ENCODE measurements at regions not wholly inside any gene's neighbourhood (a gene's known extent, or its start where the extent isn't known, plus 50 kb on each side); places are given as distances from the start of the nearest gene placed in this dataset.

DNA sequence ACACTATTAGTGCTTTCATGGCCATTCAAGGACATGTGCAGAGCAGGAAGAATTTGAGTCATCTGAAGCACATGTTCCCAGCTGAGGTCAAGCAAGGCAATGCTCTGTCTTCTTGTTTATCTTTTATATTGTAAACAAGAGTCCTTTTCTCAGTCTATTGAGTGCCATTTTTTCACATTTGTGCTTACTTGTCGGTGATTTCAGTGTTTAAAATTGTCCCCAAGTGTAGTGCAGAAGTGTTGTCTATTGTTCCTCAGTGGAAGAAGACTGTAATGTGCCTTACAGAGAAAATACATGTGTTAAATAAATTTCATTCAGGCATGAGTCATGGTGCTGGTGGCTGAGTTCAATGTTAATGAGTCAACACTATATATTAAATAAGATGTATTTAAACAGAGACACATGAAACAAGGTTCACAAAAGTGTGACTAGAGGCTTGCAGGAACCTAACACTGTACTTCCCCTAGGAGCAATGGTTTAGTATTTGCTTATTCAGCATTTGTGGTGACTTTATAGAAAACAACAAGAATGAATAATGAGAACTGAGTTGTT lies 391.1 kb downstream of the LRIG3 start:
- DNase-seq (ENCODE audit: low read depth in 2 of 2), result peak; percentile 69 to 70

DNA sequence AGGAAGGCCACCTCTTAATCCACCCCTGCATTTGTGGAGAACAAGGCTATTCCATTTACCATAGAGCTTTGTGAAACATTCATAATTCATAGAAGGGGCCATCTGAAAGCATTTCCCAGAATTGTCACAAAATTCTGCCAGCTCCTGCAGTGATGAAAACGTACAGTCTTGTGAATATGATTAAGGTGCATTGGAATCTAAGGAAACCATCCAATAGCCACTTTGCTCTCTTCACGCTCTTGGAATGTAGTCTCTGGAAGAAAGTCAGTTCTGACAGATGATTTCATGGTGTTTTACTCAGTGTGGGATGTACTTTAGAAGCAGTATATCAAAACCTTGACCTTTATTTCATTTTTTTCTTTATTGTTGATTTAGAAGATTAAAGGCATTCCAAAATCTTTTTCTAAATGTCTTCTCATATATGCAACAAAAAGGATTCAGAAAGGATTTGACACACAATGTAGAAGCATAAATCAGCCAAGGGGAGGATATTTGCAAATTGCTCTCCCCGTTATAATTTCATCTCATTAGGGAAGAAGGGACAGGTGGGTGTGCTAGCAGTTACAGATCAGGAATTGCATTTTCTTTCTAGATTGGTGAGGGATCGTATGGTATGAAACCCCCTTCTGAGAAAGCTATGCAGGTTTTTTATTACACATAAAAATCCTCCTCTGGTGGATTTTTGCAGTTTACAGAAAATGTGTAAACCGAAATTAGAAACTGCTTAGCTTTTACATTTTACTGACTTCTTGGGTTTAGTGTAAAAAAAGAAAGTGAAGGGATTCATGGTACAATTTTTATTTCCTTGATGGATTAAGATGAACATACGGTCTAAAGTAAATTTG lies 390.2 kb downstream of the LRIG3 start:
- DNase-seq (ENCODE audit: low read depth in 2 of 2), result peak; percentile 96

DNA sequence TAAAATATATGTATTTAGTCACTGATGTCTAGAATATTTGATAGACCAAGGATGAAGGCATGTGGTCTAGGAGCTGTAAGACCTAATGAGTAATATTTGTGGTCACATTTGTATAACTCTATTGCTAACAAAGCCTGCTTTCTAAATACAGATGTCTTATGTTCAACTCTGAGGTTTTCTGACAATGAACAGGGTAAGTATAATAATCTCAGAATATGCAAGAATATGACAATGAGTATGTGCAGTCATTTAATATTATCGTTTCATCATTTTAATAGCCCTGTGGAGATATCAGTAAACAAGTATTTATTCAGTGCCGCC lies 389.6 kb downstream of the LRIG3 start:
- DNase-seq (ENCODE audit: low read depth in 2 of 2), result peak; percentile 78 to 79

DNA sequence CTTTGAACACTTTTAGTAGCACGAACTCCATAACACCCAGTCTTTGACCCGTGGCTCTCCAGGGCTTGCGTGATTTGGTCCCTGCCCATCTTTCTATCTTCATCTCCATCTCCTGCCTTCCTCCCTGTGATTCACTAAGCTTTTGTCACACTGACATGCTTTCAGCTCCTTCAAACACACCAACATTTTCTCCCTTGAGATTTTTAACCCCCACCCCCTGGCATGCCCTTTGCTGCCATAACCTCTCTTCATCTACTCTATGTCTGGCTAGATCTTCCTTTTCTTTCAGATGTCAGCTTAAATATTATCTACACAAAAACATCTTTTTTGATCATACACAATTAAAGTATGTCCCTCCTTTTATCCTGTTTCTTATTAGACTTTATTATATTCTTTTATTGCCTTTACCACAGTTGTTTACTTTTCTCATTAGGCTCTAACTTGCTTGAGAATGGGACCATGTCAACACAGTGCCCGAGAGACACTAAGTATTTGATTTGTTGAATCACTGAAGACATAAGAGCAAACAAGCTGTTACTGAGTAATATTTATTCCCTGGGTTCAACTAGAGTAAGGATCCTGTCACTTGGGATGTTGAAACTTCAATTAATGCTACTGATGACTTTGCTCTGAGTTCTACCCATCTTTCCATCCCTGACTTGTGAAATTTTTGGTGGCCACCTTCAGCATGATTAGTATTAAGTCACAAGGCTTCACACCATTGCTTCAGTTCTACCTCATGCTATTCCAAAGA lies 387.3 kb downstream of the LRIG3 start:
- no peak for DNase-seq (ENCODE audit: low read depth in 2 of 2)

DNA sequence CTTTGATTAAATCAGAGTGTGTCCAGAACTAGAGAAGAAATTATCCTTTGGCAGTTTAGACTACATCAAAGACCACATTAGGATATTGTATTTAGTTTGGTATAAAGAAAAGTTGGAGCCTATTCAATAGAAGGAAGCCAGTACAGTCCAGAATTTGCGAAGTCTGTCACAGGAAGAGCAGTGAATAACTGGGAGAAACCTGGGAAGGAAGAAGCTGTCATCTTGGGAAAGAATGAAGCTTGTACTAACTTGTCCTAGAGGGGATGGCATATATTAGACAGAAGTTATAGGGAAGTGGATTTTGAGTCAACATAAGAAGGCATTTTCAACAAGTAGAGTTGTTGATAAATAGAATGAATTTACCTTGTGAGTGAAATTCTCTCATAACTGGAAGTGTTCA lies 386.7 kb downstream of the LRIG3 start:
- DNase-seq (ENCODE audit: low read depth in 2 of 2), result no peak

DNA sequence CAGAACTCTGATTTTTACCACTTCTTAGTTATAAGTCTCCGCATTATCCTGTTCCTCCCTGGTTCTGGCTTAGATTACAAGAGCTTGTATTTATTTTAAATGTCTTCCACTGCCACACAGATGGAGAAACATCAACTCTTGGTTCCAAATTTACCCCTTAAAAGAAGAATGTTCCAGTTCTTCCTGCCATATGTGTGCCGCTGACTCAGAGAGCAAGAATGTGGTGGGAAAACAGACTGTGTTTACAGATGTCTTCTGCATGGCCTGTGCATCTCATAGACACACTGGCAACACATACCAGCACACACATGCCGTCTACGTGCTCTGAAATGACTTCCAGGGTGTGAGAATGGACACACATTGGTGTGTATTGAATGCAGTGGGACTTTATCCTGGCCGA lies 383.0 kb downstream of the LRIG3 start:
- DNase-seq (ENCODE audit: low read depth in 2 of 2), result peak; percentile 85 to 87

DNA sequence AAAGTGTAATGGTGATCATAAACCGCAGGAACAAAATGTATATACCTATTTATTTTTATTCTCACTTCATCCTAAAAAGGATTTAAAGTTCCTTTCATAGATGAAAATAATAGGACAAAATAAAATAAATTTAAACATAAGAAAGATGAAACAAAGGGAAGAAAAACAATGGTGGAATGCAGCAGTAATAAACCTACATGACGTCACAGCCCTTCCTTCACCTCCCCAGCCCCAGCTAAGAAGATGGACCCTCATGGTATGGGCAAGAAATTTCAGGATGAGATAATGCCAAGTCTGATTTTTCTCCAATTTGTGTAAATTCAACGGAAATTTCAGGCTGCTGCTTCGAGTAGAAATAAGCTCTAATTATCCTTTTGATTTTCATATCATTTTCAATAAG lies 381.0 kb downstream of the LRIG3 start:
- no peak for DNase-seq (ENCODE audit: low read depth in 2 of 2)

DNA sequence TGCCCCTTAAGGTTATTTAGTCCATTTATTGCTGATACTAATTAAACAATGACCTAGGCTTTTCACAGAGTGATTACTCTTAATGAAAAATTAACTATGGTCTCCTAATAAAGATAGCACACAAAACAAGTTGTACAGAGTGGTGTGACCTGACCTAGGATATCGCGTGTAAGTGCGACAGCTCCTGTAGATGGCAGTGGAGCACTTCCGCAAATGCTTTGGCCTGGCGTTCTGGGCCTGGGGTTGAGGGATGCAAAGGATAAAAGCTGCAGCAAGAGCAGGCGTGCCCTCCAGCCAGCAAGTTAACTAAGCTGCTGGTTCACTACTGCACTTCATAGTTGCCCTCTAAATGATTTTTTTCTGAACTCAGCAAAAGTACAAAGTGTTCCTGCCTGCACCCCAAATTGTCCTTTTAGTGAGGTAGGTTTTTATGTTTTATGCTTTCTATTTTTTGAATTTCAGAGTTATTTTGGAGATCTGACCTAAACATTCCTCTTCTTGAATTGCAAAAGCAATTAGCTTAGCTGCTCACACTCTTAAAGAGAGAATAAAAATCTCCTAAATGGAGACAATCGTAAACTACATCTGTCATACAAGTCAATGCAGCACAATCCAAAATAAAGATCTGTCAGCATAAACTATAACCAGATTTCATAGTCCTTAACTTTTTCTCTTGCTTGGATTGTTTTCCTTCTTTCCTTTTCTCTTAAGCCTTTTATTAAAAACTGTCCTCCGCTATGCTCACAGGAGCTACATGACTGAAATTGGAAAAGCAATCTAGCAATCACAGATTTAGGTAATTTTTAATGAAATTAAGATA lies 379.6 kb downstream of the LRIG3 start:
- peak; percentile 76 to 78 for DNase-seq (ENCODE audit: low read depth in 2 of 2)

DNA sequence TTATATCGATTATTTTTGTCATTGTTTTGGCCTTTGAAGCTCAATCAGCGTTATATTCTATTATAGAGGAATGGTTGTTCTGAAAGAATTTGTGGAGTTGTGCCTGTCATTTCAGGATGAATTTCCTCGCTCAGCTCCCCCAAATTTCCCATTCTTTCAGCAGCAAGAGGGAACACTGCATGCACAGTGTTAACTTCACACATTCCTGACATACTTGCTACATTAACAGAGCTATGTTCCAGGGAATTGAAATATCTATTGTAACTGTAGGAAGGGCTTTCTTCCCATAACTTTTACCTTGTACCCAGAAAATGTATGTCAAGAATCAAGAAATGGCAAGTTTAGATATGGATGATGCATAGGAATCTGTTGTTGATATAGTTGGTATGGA lies 379.0 kb downstream of the LRIG3 start:
- DNase-seq (ENCODE audit: low read depth in 2 of 2), result peak; percentile 37 to 42

DNA sequence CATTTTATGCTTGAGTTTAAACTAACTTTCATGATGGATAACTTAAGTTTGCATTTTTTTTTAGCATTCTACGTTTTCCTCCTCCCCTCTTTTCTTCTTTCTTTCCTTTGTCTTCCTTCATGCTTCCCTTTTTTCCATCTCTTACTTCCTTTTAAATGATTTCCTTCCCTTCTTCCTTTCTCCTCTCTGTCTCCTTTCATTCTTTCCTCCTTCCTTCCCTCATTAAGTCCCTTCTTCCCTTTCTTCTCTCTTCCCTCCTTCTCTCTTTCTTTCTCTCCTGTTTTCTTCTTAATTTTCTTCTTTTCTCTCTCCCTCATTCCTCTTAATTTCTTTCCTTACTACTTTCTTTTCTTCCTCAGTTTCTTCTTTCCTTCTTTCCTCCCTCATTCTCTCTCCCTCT lies 376.0 kb downstream of the LRIG3 start:
- no peak for DNase-seq (ENCODE audit: low read depth in 2 of 2)

DNA sequence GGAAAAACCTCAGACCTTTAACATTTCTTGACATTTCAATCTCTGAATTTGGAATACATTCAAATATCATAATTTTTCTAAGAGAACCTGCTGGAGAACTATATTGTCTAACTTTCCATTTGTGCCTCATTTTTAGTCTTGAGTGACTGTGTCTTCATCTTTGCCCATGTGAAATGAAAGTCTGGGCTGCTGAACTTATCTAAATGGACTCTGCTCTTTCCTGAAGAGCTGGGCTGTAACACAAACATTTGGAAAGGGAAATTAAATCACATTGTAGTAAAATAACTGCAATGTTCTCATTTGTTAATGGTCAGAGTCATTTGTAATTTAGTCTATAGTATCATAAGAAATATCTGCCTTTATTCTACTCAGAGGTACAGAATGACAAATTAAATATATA lies 373.1 kb downstream of the LRIG3 start:
- no peak for DNase-seq (ENCODE audit: low read depth in 2 of 2)

DNA sequence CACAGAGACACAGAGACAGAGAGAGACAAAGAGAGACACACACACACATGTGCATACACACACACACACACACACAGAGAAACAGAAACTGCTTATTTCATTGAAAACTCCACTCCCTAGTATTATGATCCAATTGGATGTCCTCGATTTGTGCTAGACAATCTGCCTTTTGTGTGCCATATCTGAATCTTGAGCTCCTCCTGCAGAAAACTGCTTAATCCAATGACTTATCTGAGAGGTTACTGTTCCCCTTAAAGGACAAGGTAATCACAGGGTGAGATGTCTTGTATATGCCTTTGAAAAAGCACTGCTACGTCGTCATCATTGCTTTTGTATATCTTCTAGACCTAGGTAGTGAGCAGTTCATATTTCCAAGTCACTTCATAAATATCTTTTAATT lies 371.5 kb downstream of the LRIG3 start:
- no peak for DNase-seq (ENCODE audit: low read depth in 2 of 2)

DNA sequence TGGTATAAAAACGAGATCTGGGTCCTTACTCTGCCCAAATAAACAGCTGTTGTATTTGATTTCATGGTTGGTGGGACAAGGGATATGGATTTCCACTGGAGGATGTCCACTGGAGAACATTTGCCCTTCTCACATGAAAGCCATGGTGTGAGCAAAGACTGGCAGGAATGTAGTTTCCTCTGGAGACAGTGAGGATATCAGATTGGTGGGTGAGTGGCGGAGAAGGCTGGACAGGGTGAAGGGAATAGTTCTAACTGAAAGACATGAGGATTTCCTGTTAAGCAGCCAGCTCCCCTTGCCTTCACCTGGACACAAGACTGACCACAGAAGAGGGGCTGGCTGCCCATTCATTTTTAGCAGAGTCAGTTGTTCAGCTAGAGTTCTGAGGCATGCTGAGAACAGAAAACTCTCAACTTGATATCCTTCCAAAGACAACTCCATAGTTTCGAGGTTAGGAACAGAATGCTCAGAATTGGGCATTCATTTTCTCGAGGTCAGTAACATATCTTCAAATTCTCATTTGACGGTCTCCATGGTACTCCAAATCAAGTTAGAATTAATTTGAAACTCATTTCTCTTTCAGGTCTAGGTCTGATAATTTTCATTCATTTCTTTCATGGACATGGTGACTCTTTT lies 365.7 kb downstream of the LRIG3 start:
- DNase-seq (ENCODE audit: low read depth in 2 of 2), result no peak

DNA sequence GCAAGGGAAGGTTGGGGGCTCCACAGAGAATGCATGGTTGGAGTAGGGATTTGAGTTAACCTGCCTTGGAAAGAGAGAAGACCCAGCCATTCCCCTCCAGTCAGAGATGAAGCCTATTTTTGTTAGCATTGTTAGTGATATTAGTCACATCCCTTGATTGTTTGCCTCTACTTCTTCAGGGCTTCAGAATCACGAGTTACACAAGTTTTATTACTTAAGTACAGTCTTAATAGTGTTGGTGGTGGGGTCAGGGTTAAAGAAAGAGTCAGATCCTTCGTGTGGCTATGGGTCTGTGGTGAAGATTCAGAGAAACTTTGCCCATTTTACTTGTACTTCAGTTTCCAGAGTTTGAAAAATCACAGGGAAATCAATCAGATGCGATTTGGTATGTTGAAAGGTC lies 363.1 kb downstream of the LRIG3 start:
- peak; percentile 47 to 57 for DNase-seq (ENCODE audit: low read depth in 2 of 2)

DNA sequence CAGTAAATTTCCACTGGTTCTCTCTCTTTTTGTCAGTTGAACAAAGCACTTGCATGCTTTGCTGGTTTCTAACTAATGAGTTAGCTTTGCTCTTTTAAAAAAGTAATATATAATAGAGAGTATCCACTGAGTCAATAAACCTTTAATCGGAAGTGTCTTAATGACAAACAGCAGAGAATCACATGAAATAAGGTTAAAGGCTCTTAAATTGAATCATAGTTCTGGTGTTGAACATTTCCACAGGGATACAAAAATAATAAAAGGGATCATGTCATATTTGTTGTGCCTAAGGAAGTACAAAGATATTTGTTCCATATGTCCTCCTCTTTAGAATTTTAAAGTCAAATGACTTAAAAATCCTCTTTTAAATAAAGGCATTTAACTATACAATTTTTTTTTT lies 362.6 kb downstream of the LRIG3 start:
- DNase-seq (ENCODE audit: low read depth in 2 of 2), result no peak

DNA sequence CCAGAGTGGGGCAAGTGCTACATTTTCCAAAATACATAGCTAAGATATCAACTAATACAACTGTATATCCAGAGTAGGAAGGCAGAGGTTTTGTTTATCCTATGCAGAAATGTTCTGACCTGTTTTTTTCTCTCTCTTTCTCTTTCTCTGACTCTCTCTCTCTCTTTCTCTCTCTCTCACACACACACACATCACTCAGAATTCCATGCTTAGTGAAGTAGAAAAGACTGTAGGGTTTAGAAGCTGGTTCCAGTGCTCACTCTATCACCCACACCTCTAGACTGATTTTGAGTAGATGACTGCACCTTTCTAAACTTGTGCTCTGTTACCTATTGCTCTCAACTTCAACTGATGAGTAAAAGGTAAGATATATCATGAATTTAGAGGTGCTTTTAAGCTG lies 356.7 kb downstream of the LRIG3 start:
- DNase-seq (ENCODE audit: low read depth in 2 of 2), result no peak

DNA sequence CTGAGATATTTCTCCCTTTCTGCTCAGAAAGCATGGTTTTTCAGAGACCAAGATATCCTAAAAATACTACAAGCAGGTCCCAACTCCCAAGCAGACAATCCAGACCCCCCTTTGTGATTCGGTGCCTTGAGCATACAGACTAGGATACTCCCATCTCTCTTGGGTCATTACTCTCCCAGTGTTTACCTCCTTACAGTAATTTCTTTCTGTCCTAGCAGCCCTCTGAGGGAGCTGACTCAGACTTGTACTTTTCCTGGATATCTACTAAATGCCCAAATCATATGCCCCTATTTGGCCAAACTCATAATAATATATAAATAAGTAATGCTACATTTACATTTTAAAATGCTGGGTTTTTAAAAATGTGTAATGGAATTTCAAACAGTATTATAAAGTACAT lies 355.6 kb downstream of the LRIG3 start:
- no peak for DNase-seq (ENCODE audit: low read depth in 2 of 2)

DNA sequence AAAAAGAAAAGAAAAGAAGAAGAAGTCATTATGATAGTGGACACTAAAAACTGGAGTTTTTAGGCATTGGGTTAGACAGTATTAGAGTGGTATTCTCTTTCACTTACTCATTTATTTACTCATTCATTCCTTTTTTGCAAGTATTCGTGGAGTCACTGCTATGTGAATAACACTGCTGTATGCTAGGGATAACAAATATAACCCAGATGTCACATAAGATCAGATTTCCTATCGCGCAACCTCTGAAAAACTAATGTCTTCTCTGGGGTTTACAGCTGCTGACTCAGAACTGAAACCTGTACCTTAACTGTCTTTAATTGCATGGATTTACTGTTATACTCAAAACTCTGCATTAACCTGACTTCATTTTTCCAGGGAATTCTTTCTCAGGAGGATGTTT lies 353.7 kb downstream of the LRIG3 start:
- peak; percentile 91 for DNase-seq (ENCODE audit: low read depth in 2 of 2)

DNA sequence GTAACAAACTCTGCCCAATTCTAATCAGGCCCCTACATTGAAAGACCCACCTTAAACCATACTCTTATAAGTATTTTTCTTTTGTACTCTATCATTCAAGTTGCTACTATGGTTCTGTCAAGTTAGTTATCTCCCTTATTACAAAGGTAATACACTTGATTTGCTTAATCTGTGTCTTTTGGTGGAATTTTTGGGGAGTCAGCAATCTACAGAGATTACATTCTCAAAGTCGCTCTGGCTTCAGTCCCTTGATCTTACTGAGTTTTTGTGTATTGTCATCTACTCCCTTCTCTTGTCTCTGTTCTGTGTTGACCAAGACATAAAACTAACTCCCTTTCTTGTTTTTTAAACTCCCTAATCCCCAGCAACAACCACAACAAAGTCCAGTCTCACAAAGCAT lies 353.1 kb downstream of the LRIG3 start:
- no peak for DNase-seq (ENCODE audit: low read depth in 2 of 2)

DNA sequence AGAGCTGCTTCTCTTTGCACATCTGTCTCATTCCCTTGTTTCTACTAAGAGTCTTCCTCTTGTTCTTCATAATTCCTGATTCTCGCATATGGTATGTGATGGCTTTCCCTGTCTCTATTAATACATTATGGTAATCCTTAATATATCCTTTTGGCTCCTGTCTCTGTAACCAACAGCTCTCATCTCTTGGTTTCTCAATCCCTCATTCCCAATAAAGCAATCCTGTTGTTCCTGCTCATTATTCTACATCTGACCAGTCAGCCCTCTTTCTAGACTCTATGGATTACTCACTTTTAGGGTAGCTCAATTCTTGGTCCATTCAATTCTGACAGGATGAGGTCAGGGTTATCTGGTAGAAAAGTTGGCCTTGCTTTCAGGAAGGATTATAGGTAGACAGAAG lies 349.9 kb downstream of the LRIG3 start:
- DNase-seq (ENCODE audit: low read depth in 2 of 2), result no peak

DNA sequence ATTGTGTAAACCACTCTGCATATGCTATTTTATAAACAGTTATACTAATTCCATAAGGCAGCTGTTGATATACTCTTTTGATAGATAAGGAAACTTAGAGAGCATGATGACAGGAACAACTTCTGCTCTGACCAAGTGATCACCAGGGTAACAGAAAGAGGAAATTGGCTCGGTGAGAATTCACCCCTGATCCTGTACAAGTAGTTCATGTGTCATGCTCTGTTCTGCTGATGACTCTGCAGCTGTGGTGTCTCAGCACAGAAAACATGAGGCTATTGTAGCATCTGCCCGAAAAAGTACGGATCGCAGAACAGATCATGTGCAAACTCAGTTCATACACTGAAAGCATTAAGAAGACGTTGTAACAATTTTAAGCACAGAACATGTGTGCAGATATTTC lies 345.0 kb downstream of the LRIG3 start:
- DNase-seq (ENCODE audit: low read depth in 2 of 2), result peak in 1 of 2 experiments; percentile 20

DNA sequence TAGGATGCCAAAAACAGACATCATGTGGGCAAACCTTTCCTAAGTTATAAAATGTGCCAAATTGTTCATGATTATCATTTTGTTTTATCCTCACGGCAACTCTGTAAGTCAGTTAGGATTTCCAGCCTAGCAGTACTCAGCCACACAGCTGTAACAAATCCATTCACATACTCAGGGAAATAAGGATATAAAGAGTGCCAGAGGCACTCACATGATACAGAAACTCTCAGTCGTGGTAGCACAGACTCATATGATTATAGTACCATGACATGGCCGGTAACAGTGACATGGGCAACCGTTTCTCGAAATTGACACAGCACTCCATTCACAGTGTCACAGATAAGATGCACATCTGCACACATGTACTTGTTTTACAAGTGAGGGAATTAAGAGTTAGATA lies 344.2 kb downstream of the LRIG3 start:
- no peak for DNase-seq (ENCODE audit: low read depth in 2 of 2)

Data from fibroblast of skin of left quadriceps (primary cell).